H1 (cell line): ENCODE measurements at regions not wholly inside any gene's neighbourhood (a gene's known extent, or its start where the extent isn't known, plus 50 kb on each side); places are given as distances from the start of the nearest gene placed in this dataset.

Experiments
- CTCF ChIA-PET: fragments of 300-600 bp; sonication (Branson Sonifier 250); formaldehyde crosslinking; loops from one replicate; lab custom pipeline; 2021; ENCODE audit not compliant: partially characterized antibody; lab: Charles Lee
- POLR2A ChIA-PET: fragments of 300-600 bp; sonication (Branson Sonifier 250); formaldehyde crosslinking; loops from one replicate; lab custom pipeline; 2021; ENCODE audit warnings: inconsistent platforms; ENCODE audit not compliant: partially characterized antibody; lab: Charles Lee
- DNase-seq, 2 experiments: peaks; one replicate each; pipeline versions ENCODE4 v3.0.0 to v3.0.0-alpha.2; 2010 to 2022; ENCODE audit warnings: low spot score in 2 of 2, low read depth in 1 of 2, mixed read lengths in 1 of 2
- FAIRE-seq: peaks from 2 replicates; lab custom pipeline; 2011; peaks lifted over from hg19 to GRCh38; lab: Jason Lieb, UNC
- H2AFZ ChIP-seq: 2 replicates; pipeline ENCODE4 v1.8.1; 2012; ENCODE audit warnings: low read length, inconsistent platforms
- H2AK5ac ChIP-seq: 2 replicates; pipeline ENCODE4 v1.6.1; 2013; ENCODE audit warnings: low read depth, low read length
- H2BK120ac ChIP-seq: replicated peaks from 2 replicates; pipeline ENCODE3; 2013; ENCODE audit warnings: low read depth, low read length, inconsistent platforms
- H2BK12ac ChIP-seq: 2 replicates; pipeline ENCODE4 v1.6.1; 2013; ENCODE audit warnings: low read depth, low read length
- H2BK15ac ChIP-seq: 2 replicates; pipeline ENCODE4 v1.6.1; 2013; ENCODE audit warnings: low read length
- H2BK20ac ChIP-seq: 2 replicates; pipeline ENCODE4 v1.6.1; 2013; ENCODE audit warnings: low read length
- H2BK5ac ChIP-seq: 2 replicates; pipeline ENCODE4 v1.6.1; 2013; ENCODE audit warnings: low read depth, low read length
- H3K14ac ChIP-seq: 2 replicates; pipeline ENCODE4 v1.6.1; 2013; ENCODE audit warnings: inconsistent platforms; ENCODE audit not compliant: insufficient read length
- H3K18ac ChIP-seq: 2 replicates; pipeline ENCODE4 v1.6.1; 2013; ENCODE audit warnings: low read length; ENCODE audit errors: extremely low read depth
- H3K23ac ChIP-seq: 2 replicates; pipeline ENCODE4 v1.6.1; 2013; ENCODE audit warnings: inconsistent platforms; ENCODE audit not compliant: insufficient read length
- H3K23me2 ChIP-seq: 2 replicates; pipeline ENCODE4 v1.6.1; 2013; ENCODE audit warnings: low read depth, low read length
- H3K27ac ChIP-seq: 2 replicates; pipeline ENCODE4 v1.6.1; 2011; ENCODE audit warnings: low read depth, low read length, inconsistent platforms
- H3K27me3 ChIP-seq, 4 experiments: replicated peaks in 1 of 4; 1 replicate in 1 of 4; 2 replicates in 3 of 4; pipeline versions ENCODE4 v1.6.1 to v1.8.1; 2011 to 2013; ENCODE audit warnings: low read length in 3 of 4, mild to moderate bottlenecking in 3 of 4, inconsistent platforms in 2 of 4, mixed read lengths in 2 of 4, moderate library complexity in 1 of 4; ENCODE audit not compliant: control insufficient read depth in 3 of 4, insufficient read depth in 3 of 4; ENCODE audit errors: extremely low read depth in 1 of 4
- H3K36me3 ChIP-seq, 4 experiments: 2 replicates each; pipeline versions ENCODE4 v1.6.1 to v1.8.1; 2011 to 2013; ENCODE audit warnings: mild to moderate bottlenecking in 4 of 4, low read length in 3 of 4, moderate library complexity in 2 of 4, control low read depth in 1 of 4, inconsistent platforms in 1 of 4; ENCODE audit not compliant: insufficient read depth in 4 of 4, control insufficient read depth in 2 of 4
- H3K4ac ChIP-seq: replicated peaks from 2 replicates; pipeline ENCODE3; 2013; ENCODE audit warnings: low read length, low read depth, mixed read lengths, inconsistent platforms; ENCODE audit not compliant: insufficient read length
- H3K4me1 ChIP-seq, 4 experiments: replicated peaks in 1 of 4; 1 replicate in 1 of 4; 2 replicates in 3 of 4; pipeline versions ENCODE4 v1.6.1 to v1.8.1; 2011 to 2013; ENCODE audit warnings: low read length in 3 of 4, inconsistent platforms in 2 of 4, mixed read lengths in 1 of 4; ENCODE audit not compliant: insufficient read depth in 4 of 4, control insufficient read depth in 3 of 4
- H3K4me2 ChIP-seq, 2 experiments: 2 replicates each; pipeline versions ENCODE4 v1.6.1 to v1.8.1; 2011 to 2013; ENCODE audit warnings: low read depth in 2 of 2, low read length in 2 of 2, control low read depth in 1 of 2, inconsistent platforms in 1 of 2, mild to moderate bottlenecking in 1 of 2; ENCODE audit not compliant: insufficient read depth in 1 of 2
- H3K4me3 ChIP-seq, 4 experiments: fragments of 200-600, 300-600 bp in 1 of 4; sonication (generic), shearing (Covaris generic), sonication (Bioruptor Twin) in 1 of 4; 2 replicates each; pipeline versions ENCODE4 v1.5.1 to v1.8.1; 2011 to 2016; ENCODE audit warnings: low read length in 4 of 4, low read depth in 3 of 4, control low read depth in 2 of 4, inconsistent platforms in 2 of 4, mild to moderate bottlenecking in 2 of 4, mixed read lengths in 1 of 4, moderate library complexity in 1 of 4; ENCODE audit not compliant: insufficient read depth in 2 of 4; ENCODE audit errors: extremely low read depth in 1 of 4
- H3K56ac ChIP-seq: replicated peaks from 2 replicates; pipeline ENCODE3; 2013; ENCODE audit warnings: low read depth, mild to moderate bottlenecking, mixed read lengths, low read length, inconsistent platforms; ENCODE audit not compliant: insufficient read length
- H3K79me1 ChIP-seq: 2 replicates; pipeline ENCODE4 v1.6.1; 2013; ENCODE audit warnings: low read depth, low read length, control low read depth
- H3K79me2 ChIP-seq, 2 experiments: 2 replicates each; pipeline versions ENCODE4 v1.6.1 to v1.8.1; 2012 to 2013; ENCODE audit warnings: low read length in 2 of 2, mild to moderate bottlenecking in 2 of 2, inconsistent platforms in 1 of 2; ENCODE audit not compliant: insufficient read depth in 2 of 2, control insufficient read depth in 1 of 2
- H3K9ac ChIP-seq, 4 experiments: replicated peaks in 1 of 4; 1 replicate in 1 of 4; 2 replicates in 3 of 4; pipeline versions ENCODE4 v1.6.1 to v1.8.1; 2011 to 2013; ENCODE audit warnings: low read depth in 3 of 4, low read length in 3 of 4, control low read depth in 2 of 4, mild to moderate bottlenecking in 2 of 4, moderate library complexity in 2 of 4, inconsistent platforms in 1 of 4; ENCODE audit errors: extremely low read depth in 1 of 4
- H3K9me3 ChIP-seq, 2 experiments: 2 replicates each; pipeline versions ENCODE4 v1.6.1 to v1.8.1; 2012 to 2013; ENCODE audit warnings: mild to moderate bottlenecking in 2 of 2, moderate library complexity in 2 of 2, control low read depth in 1 of 2, inconsistent platforms in 1 of 2, low read depth in 1 of 2, low read length in 1 of 2, mixed read lengths in 1 of 2; ENCODE audit not compliant: insufficient read depth in 2 of 2
- H4K20me1 ChIP-seq, 2 experiments: replicated peaks in 1 of 2; 2 replicates each; pipeline versions ENCODE3 to v1.8.1; 2011 to 2013; ENCODE audit warnings: inconsistent platforms in 2 of 2, low read length in 2 of 2, mild to moderate bottlenecking in 1 of 2; ENCODE audit not compliant: insufficient read depth in 2 of 2, control insufficient read depth in 1 of 2
- H4K5ac ChIP-seq: 2 replicates; pipeline ENCODE4 v1.6.1; 2013; ENCODE audit warnings: low read length, low read depth, mixed read lengths, inconsistent platforms; ENCODE audit not compliant: insufficient read length
- H4K8ac ChIP-seq: 2 replicates; pipeline ENCODE4 v1.8.0; 2013; ENCODE audit warnings: mild to moderate bottlenecking, moderate library complexity, low read length, inconsistent platforms; ENCODE audit not compliant: insufficient read depth; ENCODE audit errors: extremely low read depth
- H4K91ac ChIP-seq: replicated peaks from 2 replicates; pipeline ENCODE3; 2013; ENCODE audit warnings: low read length, mixed read lengths, inconsistent platforms; ENCODE audit not compliant: insufficient read length
- ASH2L ChIP-seq: fragments of 200-600, 300-600 bp; sonication (generic); IDR thresholded peaks from one replicate; pipeline ENCODE4 v1.7.1; 2017; ENCODE audit warnings: low read length
- BACH1 ChIP-seq: IDR thresholded peaks from 2 replicates; pipeline ENCODE4 v1.6.1; 2012; ENCODE audit warnings: low read length, improper control_type of control experiment
- CHD2 ChIP-seq: IDR thresholded peaks from 2 replicates; pipeline ENCODE4 v1.6.1; 2012; ENCODE audit warnings: low read length, improper control_type of control experiment
- POLR2AphosphoS5 ChIP-seq: IDR thresholded peaks from 2 replicates; pipeline ENCODE4 v1.6.1; 2011; ENCODE audit warnings: low read depth, low read length
- RNF2 ChIP-seq: fragments of 200-900, 300-1000 bp; sonication (generic); IDR thresholded peaks from 2 replicates; pipeline ENCODE4 v1.7.1; 2016; ENCODE audit warnings: borderline replicate concordance, low read depth, mild to moderate bottlenecking, antibody characterized with exemption, low read length; ENCODE audit not compliant: poor library complexity, severe bottlenecking; ENCODE audit errors: missing control alignments
- SP1 ChIP-seq: IDR thresholded peaks from 2 replicates; pipeline ENCODE4 v1.6.1; 2011; ENCODE audit warnings: low read depth, low read length
- WGBS, 2 experiments: shearing (Covaris generic) in 1 of 2; methylation state at CpG; one replicate each; pipeline versions ENCODE4 v1.1.6 to v1.1.7; 2013 to 2015; ENCODE audit warnings: low lambda C conversion rate in 2 of 2, mixed read lengths in 2 of 2, inconsistent platforms in 1 of 2, low coverage in 1 of 2, missing lambda C conversion rate in 1 of 2; ENCODE audit not compliant: insufficient replicate concordance in 2 of 2, insufficient coverage in 1 of 2, insufficient read length in 1 of 2; ENCODE audit errors: extremely low coverage in 1 of 2, missing lambda C conversion rate in 1 of 2; 5-methylcytosine and 5-hydroxymethylcytosine counted together
- TF ChIP-seq, protein P1 (sequence below): IDR thresholded peaks from 2 replicates; pipeline ENCODE4 v1.6.1; 2012; ENCODE audit warnings: inconsistent platforms

- H3K36me3 ChIP-seq, result no peaks in the 10 kb centered on the region
- no peak for DNase-seq
- no peak overlapping the region for H2BK120ac ChIP-seq
- no peak overlapping the region for H3K9ac ChIP-seq
- H2BK5ac ChIP-seq, result no peak overlapping the region
- no peak overlapping the region for H2BK20ac ChIP-seq
- H3K4me3 ChIP-seq, result no peak overlapping the region
- WGBS, 2 experiments, result 81% methylated on average over 7 of the region's 7 CpGs; no CpG with 5 or more reads in 1 of the 2 experiments
- H2AK5ac ChIP-seq, result no peak overlapping the region
- H4K8ac ChIP-seq, result no peak overlapping the region
- no peak overlapping the region for H4K91ac ChIP-seq
- no peaks in the 10 kb centered on the region for H3K23me2 ChIP-seq
- H3K14ac ChIP-seq, result no peak overlapping the region
- no peak overlapping the region for H3K56ac ChIP-seq
- H3K4me1 ChIP-seq, result peaks cover 0 to 2% (median under 1%) of the 10 kb centered on the region in 4 experiments; a peak in 1 of 7 replicates
- ChIA-PET POLR2A (no interaction called here), CTCF (no interaction called here)
- H3K79me2 ChIP-seq, result no peaks in the 10 kb centered on the region
- H2BK12ac ChIP-seq, result no peak overlapping the region
- H2AFZ ChIP-seq, result 0 out of 2 replicates have a peak overlapping the region, but pooled peaks have one; percentile 81
- H3K4me2 ChIP-seq, result no peak overlapping the region
- H4K5ac ChIP-seq, result no peak overlapping the region
- H4K20me1 ChIP-seq, result no peaks in the 10 kb centered on the region
- H3K27ac ChIP-seq, result no peak overlapping the region
- no peak overlapping the region for H2BK15ac ChIP-seq
- H3K23ac ChIP-seq, result no peak overlapping the region
- H3K79me1 ChIP-seq, result no peaks in the 10 kb centered on the region
- H3K18ac ChIP-seq, result no peak overlapping the region
- H3K27me3 ChIP-seq, result no peaks in the 10 kb centered on the region
- no peak overlapping the region for H3K4ac ChIP-seq
- no peak for FAIRE-seq
- H3K9me3 ChIP-seq, result no peaks in the 10 kb centered on the region
- TF ChIP-seq CHD2 (no peak), RNF2 (no peak), POLR2AphosphoS5 (no peak), ASH2L (no peak), SP1 (no peak), BACH1 (no peak)
- TF ChIP-seq, protein P1, sequence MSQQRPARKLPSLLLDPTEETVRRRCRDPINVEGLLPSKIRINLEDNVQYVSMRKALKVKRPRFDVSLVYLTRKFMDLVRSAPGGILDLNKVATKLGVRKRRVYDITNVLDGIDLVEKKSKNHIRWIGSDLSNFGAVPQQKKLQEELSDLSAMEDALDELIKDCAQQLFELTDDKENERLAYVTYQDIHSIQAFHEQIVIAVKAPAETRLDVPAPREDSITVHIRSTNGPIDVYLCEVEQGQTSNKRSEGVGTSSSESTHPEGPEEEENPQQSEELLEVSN, result no peak
Observed at GRCh38 chr1:116261227-116261626, 111.8 kb upstream of the ATP1A1 start.
